ENCODE measurements at regions not wholly inside any gene's neighbourhood (a gene's known extent, or its start where the extent isn't known, plus 50 kb on each side); places are given as distances from the start of the nearest gene placed in this dataset.

DNA sequence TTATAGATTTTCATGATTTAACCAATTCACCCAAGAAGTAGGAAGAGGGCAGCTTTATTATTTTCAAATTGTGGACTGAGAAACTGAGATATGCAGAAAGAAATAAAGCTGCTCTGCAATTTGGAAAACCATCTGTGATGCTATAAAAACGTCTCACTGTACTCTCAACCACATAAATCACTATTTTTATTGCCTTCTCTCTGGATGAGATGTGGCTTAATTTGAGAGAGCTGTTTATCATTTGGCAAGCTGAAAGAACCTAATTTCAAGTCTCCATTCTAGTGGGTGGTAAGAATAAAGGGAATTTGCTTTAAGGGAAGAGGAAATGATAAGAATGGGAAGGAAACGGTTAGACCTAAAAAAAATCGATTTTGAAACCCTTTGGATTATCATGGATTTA is 49.9 kb upstream of the CYP1B1 start:
- Histone ChIP-seq H3K36me3 (no peaks in the 10 kb centered on the region), H3K4me3 (no peak overlapping the region), H3K27me3 (no peaks in the 10 kb centered on the region), H3K4me1 (peaks cover 0 to 3% (median 0%) of the 10 kb centered on the region in 3 donors), H3K27ac (no peak overlapping the region), H3K9me3 (peaks cover 0 to 6% (median 0%) of the 10 kb centered on the region in 3 donors)
- no peak for ATAC-seq
- WGBS, 2 donors (ENCODE audit: low coverage in 1 of 2), result 82 to 92% methylated on average over 3 of the region's 3 CpGs
- TF ChIP-seq POLR2A (IDR thresholded peaks at IDR 0.05) (no peak), EP300 (IDR thresholded peaks at IDR 0.05) (no peak)
- TF ChIP-seq, protein P1, sequence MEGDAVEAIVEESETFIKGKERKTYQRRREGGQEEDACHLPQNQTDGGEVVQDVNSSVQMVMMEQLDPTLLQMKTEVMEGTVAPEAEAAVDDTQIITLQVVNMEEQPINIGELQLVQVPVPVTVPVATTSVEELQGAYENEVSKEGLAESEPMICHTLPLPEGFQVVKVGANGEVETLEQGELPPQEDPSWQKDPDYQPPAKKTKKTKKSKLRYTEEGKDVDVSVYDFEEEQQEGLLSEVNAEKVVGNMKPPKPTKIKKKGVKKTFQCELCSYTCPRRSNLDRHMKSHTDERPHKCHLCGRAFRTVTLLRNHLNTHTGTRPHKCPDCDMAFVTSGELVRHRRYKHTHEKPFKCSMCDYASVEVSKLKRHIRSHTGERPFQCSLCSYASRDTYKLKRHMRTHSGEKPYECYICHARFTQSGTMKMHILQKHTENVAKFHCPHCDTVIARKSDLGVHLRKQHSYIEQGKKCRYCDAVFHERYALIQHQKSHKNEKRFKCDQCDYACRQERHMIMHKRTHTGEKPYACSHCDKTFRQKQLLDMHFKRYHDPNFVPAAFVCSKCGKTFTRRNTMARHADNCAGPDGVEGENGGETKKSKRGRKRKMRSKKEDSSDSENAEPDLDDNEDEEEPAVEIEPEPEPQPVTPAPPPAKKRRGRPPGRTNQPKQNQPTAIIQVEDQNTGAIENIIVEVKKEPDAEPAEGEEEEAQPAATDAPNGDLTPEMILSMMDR (IDR thresholded peaks at IDR 0.05), result no peak

Small RNAs in the stretch of these regions (small RNA-seq; reads per million reads assigned to genes)
- gene AC009229.3 (0 reads per million in 4 donors), gene RNU6-951P (0 reads per million in 4 donors)

Data from gastroesophageal sphincter (tissue), 4 donors.